ENCODE measurements at regions not wholly inside any gene's neighbourhood (a gene's known extent, or its start where the extent isn't known, plus 50 kb on each side); places are given as distances from the start of the nearest gene placed in this dataset.
"Not testable (repeated sequence)": the region's sequence is repeated elsewhere in the genome, so short reads cannot be mapped to it uniquely, and the experiment has no call there.

DNA sequence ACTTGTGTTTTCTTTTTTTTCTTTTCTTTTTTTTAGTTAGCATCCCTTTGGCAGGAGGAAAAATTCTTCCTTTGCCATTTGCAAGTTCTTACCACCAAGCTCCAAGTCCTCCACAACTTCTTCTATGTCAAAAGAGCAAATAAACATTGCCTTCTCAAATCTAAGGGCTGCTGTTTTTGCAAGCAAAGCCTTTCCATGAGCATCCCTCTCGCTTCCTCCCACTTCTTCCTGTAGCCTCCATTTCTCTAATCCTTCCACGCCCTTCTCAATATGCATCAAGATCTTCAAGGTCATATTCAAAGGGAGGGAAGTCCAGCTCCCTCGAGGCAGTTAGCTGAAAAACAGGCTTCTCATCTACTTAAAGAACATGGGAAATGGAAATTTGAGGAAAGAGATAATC is 147.1 kb downstream of the ADSS2 start:
- ATAC-seq (no peak), DNase-seq (no peak)
- intact Hi-C loops (cut with micrococcal nuclease) = no loop called here

DNA sequence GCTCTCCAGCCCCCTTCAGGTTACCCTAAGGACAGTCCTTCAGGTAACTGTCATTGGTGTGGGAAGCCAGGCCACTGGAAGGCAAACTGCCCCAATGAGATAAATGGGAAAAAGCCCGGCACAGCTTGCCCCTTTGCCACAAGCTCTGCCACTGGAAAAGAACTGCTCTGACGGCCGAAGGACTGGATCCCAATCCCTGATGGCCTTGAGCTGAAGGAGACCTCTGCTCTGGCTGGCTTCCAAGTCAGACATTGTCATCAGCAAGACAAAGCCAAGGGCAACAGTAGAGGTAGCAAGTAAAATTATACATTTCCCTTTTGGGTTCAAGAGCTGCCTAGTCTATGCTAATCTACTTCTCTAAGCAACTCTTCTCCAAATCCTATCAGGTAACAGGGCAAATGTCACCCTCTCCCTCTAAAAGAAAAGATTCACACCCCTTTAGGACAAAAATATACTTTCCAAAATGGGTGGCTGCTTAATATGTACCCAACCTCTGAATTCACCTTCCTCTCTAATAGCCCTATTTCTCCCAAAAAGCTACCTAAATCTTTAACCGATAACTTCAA is 145.8 kb downstream of the ADSS2 start:
- intact Hi-C loops (cut with micrococcal nuclease) = no loop called here
- DNase-seq = no peak
- ATAC-seq = no peak

DNA sequence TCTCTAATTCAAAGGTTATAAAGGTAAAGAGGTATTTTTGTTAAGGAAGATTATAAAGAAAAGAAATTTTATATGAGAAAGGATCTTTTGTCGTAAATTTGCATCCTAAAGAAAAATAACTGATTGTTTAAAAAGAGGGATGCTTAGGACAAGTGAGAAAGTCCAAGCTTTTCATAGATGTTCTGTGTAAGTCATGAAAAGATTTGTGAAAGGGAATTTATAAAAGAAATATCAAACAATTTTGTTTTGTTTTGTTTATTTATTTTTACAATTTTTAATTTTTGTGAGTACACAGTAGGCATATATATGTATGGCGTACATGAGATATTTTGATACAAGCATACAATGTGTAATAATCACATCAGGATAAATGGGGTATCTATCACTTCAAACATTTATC is 145.2 kb downstream of the ADSS2 start:
- no peak for DNase-seq
- intact Hi-C loops (cut with micrococcal nuclease) = no loop called here
- no peak for ATAC-seq

DNA sequence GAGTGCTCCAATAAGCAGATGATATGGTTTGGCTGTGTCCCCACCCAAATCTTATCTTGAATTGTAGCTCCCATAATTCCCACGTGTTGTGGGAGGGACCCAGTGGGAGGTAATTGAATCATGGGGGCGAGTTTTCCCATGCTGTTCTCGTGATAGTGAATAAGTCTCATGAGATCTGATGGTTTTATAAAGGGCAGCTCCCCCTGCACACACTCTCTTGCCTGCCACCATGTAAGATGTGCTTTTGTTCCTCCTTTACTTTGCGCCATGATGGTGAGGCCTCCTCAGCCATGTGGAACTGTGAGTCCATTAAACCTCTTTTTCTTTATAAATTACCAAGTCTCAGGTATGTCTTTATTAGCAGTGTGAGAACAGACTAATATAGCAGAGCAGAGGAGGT is 142.5 kb downstream of the ADSS2 start:
- intact Hi-C loops (cut with micrococcal nuclease); ATAC-seq; DNase-seq: not testable (repeated sequence)

DNA sequence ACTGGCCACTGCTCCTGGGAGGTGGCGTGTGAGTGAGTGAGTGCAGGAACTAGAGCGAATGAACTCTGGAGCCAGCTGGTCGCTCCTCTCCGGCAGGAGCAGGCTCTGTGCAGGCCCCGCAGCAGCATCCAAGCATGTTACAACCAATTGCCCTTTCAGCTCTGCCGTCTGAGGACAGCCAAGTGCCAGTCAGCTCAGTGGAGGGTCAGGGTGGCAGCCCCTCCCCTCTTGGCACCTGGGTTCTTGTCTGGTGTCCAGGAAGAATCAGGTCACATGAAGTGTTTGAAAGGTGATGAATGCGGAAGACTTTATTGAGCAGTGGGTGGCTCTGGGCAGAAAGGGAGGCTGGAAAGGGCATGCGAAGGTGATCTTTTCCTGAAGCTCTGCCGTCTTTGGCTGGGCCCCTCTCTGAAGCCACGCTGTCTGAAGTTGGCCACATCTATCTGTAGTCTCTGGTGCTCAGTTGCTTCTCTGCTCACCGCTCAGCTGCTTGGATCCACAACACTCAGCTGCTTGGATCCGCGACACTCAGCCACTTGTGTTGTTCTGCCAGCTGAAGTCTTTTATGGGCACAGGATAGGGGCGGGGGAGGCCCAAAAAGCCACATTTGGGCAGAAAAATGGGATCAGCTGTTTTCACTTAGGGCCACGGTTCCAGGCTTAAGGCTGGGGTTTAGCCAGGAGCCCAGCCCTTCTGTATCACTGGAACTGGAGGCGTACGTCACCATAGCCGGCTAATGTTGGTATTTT is 139.8 kb downstream of the ADSS2 start:
- no peak for ATAC-seq
- intact Hi-C loops (cut with micrococcal nuclease) = no loop called here
- DNase-seq = no peak

DNA sequence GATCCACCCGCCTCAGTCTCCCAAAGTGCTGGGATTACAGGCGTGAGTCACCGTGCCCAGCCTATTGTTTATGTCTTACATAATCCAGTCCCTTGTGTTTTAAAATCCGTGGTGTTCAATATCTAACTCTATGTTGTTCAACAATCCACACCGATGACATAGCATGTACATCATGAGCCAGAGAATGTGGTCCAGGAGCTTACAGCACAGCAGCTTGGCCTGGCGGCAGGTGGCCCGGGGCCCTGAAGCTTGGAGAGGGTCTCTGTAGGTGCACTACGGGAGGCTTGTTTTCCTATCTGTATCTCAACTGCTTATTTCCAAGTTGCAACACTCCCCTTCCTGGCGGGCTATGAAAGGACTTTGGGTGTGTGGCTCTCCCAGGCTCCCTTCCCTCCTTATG is 138.4 kb downstream of the ADSS2 start:
- intact Hi-C loops (cut with micrococcal nuclease) = no loop called here
- ATAC-seq (no peak), DNase-seq (no peak)

DNA sequence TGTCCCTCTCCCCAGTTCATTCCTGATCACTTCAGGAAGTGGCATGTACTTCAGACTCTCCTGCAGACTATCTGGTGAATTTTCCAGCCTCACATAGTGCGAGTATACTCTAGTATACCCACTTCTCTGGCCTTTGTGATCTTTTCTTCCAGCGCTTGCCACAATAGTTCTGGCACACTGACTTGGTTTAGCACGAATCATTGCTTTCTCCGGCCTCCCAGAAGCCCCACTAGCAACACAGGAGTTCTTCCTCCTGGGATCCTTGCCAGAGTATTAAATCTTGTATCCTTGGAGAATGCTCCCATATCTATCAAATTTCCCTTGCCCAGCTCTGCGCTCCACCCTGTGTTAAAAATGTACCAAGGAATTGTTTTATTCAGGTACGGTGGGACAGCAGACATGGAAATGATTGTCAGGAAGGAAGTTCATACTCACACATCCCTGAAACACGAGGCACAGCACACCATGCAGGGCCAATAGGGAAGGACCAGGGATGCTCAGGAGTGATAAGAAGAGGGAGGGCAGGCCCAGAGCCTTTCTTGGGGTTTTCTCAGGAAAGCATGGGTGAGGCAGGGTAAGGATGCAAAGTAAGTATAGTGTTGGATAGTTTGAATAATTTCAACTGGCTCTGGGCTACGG is 136.7 kb downstream of the ADSS2 start:
- no peak for ATAC-seq
- DNase-seq = no peak
- intact Hi-C loops (cut with micrococcal nuclease) = no loop called here

DNA sequence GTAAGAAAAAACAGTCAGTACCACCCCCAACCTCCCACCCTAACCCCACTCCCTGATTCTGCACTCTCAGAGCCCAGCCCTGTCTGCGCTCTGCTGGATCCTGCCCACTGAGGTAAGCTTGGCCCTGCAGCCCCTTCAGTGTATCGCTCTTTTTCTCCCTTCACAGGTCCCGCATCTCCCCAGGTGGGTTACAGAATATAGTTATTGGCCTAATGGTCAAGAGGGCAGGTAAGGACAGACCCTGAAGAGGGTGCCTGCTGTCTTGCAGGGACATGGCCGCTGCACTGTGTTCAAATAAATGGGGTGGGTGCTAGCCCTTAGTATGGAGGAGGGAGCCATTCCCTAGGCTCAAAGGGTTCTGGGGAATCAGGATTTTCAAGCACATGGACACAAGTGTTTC is 135.7 kb downstream of the ADSS2 start:
- no peak for DNase-seq
- ATAC-seq = no peak
- intact Hi-C loops (cut with micrococcal nuclease) = no loop called here

DNA sequence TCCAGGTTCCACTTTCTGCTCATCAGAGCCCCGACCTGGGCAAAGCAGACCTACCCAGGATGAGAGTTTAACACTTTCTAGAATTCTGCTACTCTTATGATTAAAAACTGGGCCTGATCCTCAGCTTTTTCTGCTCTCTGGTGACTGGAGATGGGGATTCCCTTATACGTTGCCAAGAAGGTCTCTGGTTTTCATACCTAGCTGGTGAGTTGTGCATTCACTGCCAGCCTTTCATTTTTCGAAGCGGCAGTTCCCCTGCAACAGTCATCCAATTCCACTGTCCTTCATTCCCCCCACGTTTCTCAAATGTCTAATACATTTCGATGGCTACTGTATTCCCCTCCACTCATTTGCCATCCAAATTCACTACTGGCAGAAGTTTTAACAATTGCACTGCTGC is 135.3 kb downstream of the ADSS2 start:
- ATAC-seq (no peak), DNase-seq (no peak)
- intact Hi-C loops (cut with micrococcal nuclease) = no loop called here

DNA sequence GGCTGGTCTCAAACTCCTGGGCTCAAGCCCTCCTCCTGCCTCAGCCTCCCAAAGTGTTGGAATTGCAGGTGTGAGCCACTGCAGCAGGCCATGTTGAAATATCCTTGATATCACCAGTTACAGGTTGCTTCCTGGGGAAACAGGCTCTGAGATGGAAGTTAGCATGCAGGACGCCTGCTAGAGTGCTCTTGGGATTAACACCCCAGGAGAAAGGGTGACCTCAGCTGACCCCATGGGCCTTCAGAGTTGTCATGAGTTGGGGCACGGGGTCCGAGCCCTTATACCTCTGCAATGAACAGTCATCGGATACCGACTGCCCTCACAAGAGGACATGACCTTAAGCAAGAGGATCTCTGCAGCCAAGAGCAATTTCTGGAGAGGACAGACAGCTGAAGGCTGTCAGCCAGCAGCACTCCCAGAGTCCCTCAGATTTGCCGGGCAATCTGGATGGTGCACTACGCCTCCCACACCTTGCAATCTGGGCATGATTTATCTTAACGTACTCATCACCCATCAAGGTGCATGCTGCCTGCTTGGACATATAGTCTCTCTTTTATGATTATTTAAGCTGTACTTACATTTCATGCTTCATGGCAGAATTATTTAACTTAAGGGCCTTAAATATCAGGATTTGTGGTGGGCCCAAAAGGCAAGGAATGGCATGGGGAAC is 134.6 kb downstream of the ADSS2 start:
- intact Hi-C loops (cut with micrococcal nuclease) = no loop called here
- DNase-seq (no peak), ATAC-seq (no peak)

DNA sequence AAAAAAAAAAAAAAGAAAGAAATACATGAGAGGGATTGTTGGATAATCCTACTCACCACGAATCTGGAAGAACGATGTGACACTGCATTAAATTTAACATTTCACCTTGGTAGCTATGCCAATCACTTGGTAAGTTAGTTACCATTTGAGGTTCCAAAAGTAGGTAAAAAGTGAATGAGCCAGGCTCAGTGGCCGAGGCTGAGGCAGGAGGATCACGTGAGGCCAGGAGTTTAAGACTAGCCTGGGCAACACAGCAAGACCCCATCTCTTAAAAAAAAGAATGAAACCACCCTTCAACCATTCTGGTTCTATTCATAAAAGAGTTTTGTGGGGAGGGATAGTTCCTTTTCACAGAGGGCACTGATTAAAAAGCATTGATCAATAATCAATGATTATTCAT is 133.6 kb downstream of the ADSS2 start:
- DNase-seq = no peak
- intact Hi-C loops (cut with micrococcal nuclease) = no loop called here
- no peak for ATAC-seq

DNA sequence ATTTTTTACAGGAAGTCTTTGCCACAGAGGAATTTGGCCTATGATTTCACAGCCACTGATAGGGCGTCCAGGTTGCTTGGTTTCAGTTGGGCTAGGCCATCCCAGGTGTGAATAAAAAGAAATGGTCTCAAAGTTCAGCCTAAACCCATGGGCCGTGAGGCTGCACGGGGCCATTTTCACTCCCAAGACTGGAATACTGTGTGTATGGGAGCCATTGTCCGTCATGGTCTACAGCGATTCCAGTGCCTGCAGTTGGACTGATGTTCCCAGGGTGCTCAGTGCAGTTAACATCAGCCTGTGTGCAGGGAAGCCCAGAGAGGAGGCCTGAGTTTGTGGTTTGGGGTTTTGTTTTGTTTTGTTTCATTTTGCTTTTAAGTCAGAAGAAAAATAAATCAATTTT is 133.2 kb downstream of the ADSS2 start:
- DNase-seq = no peak
- intact Hi-C loops (cut with micrococcal nuclease) = no loop called here
- ATAC-seq = no peak

DNA sequence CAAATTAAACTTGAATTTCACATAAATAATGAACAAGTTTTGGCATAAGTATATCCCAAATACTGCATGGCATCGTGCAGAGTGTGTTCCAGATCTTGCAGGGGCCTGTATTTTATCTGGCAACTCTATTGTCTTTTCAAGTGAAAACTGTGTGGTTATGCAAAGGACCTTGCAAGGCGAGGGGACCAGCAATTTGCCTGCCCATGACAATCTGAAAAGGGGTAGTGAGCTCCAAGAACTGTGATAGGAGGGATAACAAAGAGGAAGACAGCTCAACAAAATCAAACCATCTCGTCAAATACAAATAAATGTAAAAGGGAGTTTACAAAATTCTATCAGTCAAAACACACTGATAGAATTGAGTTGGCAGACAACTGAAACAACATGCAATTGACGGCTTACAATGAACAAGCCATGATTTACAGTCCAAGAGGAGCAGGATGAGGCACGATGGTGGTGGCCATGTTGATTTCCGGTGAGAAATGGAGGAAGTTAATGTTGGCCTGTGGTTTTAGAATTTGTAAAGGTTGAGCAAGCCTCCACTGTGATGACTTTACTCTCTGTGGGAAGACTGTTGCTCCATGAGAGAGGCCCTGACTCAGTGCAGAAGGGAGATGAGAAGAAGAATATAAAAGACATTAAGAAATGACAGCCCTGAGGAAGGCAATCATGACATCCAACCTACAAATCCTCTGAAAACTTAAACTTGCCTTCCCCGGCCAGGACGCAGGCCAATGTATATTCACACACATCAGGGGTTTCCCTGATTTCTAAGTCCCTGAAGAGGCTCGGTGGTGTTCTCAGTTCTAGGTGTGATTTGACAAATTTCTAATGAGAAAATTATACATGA is 132.2 kb downstream of the ADSS2 start:
- intact Hi-C loops (cut with micrococcal nuclease) = no loop called here

DNA sequence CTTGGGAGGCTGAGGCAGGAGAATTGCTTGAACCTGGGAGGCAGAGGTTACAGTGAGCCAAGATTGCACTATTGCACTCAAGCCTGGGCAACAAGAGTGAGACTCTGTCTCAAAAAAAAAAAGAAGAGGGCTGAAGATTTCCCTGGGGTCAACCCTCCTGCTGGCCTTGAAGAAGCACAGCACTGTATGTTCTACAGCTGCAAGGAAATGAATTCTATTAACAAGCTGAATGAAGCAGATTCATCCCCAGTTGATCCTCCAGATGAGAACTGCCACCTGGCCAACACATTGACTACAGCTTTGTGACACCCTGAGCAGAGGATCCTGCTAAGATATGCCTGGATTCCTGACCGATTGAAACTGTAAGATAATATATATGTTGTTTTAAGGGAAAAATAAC is 129.5 kb downstream of the ADSS2 start:
- intact Hi-C loops (cut with micrococcal nuclease) = no loop called here
- ATAC-seq = no peak
- DNase-seq = no peak

More for the DNA sequence above, 132.2 kb downstream of the ADSS2 start:
- DNase-seq (no peak), ATAC-seq (peak; percentile 53)

DNA sequence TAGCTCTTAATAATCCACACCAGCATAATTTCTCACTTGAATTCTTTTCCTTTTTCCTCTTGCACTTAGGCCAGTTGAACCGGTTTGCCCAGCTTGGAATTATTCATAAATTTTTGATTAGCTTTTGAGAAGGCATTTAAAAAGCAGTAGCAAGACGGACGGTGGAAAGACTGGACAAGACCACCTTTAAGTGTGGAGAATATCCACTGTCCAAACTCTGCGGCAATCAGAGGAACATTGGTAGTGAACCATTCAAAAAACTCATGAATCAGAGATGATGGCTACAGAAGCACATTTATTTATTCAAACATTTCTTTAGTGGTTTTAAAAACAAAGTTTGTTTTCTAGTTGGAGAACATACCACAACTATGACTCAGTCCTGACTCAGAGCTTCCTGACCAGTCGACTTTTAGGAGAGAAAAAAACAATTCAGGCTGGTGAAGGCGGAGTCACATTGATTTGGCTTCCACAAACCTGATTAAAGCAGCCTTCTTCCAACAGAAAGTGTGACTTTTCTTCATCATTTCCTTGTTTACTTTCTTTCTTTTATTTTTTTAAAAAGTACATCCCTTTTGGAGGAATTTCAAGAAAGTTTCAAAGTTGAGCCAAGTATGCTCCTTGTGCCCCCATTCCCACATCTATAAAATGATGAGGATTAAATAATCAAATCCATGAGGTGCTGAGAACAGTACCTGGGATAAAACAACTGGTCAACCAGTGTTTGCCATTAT is 128.8 kb downstream of the ADSS2 start:
- DNase-seq (no peak), ATAC-seq (peak; percentile 83)
- intact Hi-C loops (cut with micrococcal nuclease) = no loop called here

DNA sequence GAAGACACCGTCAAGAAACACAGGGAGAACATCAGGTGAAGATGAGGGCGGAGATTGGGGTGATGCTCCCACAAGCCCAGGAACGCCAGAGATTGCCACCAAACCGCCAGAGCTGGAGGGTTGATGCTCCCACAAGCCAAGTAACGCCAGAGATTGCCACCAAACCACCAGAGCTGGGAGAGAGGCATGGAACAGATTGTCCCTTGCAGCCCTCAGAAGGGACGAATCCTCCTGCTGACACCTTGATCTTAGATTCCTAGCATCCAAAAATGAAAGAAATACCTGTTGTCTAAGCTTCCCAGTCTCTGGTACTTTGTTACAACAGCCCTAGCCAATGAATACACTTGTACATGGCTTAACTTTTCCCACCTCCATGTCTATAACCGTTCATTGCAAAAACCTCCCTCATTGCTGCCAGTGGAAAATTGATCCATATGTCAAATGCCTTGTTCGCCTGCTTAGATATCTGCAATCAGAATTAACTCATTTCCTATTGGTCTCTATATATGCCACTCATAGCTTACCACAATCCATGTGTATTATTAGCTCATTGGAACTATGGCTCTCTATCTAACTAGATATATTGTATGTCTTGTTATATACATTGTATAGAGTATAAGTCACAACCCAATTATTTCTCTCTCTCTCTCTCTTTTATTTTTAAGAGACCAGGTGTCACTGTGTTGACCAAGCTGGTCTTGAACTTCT is 127.4 kb downstream of the ADSS2 start:
- intact Hi-C loops (cut with micrococcal nuclease) = no loop called here
- DNase-seq (no peak), ATAC-seq (no peak)

DNA sequence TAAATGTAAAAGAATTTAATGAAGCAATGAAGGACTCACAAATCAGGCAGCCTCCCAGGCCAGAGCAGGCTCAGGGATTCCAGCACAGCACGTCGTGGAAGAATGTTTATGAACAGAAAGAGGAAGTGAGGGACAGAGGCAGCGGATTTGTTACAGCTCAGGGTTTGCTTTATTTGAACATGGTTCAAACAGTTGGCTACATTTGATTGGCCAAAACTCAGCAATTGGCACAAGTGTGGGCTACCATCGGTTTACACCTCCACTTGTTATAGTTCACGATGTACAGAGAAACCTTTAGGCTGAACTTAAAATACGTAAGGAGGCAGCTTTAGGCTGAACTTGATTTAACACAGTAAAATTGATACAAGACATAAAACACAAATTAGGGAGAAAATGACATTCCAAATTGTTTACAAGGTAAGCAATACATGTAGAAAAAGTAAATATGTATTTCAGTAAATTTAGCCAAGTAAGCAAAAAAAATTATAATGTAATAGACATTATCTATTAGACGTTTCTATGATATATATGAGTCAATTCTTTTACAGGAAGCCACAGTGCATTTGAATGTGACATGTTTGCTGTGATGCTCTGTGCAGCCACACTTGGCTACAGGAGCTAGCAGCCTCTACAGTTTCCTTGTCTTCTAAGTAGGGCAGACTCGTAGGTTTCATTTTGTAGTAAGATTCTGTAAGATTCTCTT is 126.5 kb downstream of the ADSS2 start:
- ATAC-seq (peak; percentile 43), DNase-seq (no peak)
- intact Hi-C loops (cut with micrococcal nuclease) = no loop called here

DNA sequence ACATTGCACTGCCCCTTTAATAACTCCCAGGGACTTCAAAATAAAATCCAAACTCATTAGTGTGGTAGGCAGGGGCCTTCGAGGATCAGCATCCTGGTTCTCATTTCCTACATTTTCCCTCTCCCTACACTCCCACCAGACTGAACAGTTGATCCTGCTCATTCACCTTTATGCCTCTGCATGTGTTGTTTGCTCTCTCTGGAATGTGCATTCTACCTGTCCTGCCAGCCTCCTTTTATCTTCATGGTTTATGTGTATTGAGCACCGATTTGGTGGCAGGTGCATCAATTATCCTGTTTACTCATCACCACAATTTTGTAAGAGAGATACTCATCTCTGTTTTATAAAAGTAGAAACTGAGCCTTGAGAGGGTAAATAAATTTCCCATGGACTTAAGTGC is 125.0 kb downstream of the ADSS2 start:
- intact Hi-C loops (cut with micrococcal nuclease) = no loop called here
- DNase-seq = no peak

More for the DNA sequence above, 125.0 kb downstream of the ADSS2 start:
- no peak for ATAC-seq
